ENCODE measurements at regions not wholly inside any gene's neighbourhood (a gene's known extent, or its start where the extent isn't known, plus 50 kb on each side); places are given as distances from the start of the nearest gene placed in this dataset.

DNA sequence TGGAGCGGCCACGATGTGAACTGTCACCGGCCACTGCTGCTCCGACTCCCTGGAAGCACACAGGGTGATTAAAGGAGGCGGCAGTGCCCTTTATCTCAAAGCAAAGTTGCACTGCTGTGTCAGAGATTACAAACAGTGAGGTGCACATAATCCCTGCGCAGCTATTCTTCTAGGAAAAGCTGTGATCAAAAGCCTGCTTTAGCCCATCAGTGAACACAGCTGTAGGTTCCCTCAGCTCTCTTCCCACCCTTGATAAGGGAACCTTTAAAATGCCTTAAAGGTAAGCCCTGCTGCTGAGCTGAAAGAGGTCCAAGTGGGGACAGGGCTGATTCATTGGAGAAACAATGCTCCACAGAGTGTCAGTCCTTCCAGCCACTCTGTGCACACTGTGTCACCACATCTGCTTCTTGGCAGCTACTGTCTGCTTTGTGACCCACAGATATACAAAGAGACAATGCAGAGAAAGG is 127.6 kb downstream of the EIF4E start:
- TF ChIP-seq, protein P1, sequence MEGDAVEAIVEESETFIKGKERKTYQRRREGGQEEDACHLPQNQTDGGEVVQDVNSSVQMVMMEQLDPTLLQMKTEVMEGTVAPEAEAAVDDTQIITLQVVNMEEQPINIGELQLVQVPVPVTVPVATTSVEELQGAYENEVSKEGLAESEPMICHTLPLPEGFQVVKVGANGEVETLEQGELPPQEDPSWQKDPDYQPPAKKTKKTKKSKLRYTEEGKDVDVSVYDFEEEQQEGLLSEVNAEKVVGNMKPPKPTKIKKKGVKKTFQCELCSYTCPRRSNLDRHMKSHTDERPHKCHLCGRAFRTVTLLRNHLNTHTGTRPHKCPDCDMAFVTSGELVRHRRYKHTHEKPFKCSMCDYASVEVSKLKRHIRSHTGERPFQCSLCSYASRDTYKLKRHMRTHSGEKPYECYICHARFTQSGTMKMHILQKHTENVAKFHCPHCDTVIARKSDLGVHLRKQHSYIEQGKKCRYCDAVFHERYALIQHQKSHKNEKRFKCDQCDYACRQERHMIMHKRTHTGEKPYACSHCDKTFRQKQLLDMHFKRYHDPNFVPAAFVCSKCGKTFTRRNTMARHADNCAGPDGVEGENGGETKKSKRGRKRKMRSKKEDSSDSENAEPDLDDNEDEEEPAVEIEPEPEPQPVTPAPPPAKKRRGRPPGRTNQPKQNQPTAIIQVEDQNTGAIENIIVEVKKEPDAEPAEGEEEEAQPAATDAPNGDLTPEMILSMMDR (IDR thresholded peaks at IDR 0.05) = no peak
- TF ChIP-seq POLR2AphosphoS5 (IDR thresholded peaks at IDR 0.05; ENCODE audit: low read depth, low read length) = no peak

All from Panc1 (cell line).